Ishikawa (cell line): ENCODE measurements at regions not wholly inside any gene's neighbourhood (a gene's known extent, or its start where the extent isn't known, plus 50 kb on each side); places are given as distances from the start of the nearest gene placed in this dataset.

ENCODE experiments used
- CEBPB ChIP-seq: IDR thresholded peaks from 2 replicates; pipeline ENCODE4 v1.6.1; 2012
- EP300 ChIP-seq: IDR thresholded peaks from 2 replicates; pipeline ENCODE4 v1.6.1; 2012; ENCODE audit warnings: borderline replicate concordance
- MAX ChIP-seq: IDR thresholded peaks from 2 replicates; pipeline ENCODE4 v1.6.1; 2012
- TCF12 ChIP-seq: IDR thresholded peaks from 2 replicates; pipeline ENCODE4 v1.6.1; 2012; ENCODE audit warnings: low read depth
- TEAD4 ChIP-seq: IDR thresholded peaks from 2 replicates; pipeline ENCODE4 v1.6.1; 2012
- YY1 ChIP-seq: IDR thresholded peaks from 2 replicates; pipeline ENCODE4 v1.6.1; 2012; ENCODE audit warnings: low read depth

- TF ChIP-seq CEBPB (no peak), YY1 (no peak), MAX (no peak), TCF12 (no peak), TEAD4 (no peak), EP300 (no peak)
Observed at GRCh38 chr13:44627441-44627840, 51.3 kb upstream of the TSC22D1 start.
